T-helper 9 cell (primary cell): ENCODE measurements at regions not wholly inside any gene's neighbourhood (a gene's known extent, or its start where the extent isn't known, plus 50 kb on each side); places are given as distances from the start of the nearest gene placed in this dataset.

Source experiments
- DNase-seq: peaks from one replicate; pipeline ENCODE4 v3.0.0-alpha.2; 2020

DNA sequence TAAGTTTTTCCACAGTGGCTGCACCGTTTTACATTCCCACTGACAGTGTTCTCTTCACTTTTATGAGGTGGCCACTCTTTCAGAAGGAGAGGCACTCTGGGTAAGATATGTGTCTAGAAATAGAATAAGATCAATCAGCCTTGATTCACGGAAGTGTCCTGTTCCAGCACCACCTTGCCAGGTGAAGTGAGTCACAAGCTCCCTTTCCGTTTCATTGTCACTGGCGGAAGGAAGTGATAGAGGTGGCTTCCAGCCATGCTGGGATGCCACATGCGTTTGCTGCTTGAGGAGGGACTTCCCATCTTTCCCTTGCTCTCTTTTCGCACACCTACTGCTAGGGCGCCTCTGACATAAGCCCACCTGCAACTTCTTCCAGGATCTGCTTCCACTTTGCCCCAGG, 217.1 kb downstream of the PIK3R1 start:
- peak; percentile 34 for DNase-seq

DNA sequence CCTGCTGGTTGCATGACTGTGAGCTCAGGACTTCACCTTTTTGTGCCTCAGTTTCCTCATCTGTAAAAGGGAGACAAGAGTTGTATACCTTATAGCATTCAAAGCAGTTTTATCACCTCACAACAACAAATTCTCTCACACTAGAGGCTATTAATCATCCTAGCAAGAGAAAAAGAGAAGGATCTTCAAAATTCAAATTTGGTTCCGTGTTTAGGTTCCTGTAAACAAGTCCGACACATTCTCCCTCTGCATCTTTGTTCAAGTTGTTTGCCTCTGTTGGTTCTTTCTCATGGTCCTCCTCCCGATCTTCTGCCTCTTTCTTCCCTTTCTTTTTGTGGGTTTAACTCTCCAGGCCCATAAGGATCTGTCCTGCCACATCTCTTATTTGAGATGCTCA, 218.0 kb downstream of the PIK3R1 start:
- DNase-seq, result no peak

DNA sequence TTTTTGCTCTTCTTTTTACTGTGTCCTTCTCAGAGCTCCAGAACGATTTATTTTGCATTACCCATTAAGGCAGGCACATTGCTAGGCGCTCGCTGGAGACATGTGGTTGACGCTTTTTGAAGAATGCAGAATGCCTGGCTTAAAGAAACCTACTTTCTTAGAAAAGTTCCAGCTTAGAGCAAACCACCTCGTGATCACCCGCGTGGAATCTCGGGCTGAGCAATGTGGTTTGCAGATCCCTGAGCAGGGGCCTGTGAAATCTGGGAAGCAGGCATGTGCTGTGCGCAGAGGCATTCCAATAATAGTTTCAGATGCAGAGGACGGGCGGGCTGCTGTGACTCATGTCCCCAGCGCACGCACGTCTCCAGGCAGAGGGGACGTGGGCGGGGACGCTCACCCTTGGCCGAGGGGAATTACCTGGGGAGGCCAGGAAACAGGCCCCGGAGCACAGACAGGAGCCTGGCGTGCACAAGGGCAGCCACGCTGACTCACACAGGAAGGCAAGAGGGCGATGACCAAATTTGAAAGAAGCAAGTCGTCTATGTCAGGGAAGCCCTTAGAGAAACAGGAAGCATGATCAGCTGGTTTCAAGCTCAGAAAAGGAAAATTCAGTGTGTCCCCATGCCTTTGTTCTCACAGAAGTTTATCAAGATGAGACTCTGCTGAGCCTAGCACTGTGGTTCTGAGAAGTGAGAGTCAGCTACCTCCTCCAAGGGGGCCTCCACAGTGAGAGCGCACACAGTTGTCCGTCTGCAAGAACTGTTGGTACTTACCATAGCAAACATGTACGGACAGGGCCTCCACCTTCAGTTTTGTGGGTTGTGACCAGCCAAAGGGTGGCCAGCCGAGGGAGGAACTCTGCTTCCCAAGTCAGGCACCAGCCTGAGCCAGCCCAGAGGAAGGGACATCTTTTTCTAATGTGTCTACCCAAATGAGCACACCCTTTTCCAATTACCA, 218.6 kb downstream of the PIK3R1 start:
- peak; percentile 83 for DNase-seq

DNA sequence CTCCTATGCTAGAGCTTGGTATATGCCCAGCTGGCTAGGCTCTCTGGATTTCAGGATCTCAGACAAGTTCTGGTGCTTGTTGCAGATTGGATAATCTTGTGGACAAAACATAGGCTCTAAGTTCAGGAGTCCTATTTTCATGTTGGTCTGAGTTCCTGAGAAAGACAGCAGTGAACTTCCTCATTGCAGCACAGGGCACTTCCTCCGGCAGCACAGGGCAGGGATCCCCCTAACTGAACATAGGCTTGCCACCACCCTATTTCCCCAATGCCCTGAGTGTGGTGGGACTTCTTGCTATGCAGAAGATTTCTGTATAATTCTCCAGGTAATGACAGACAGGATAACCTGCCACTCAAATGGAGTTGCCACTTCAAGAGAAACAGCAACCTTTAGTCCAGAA, 220.1 kb downstream of the PIK3R1 start:
- no peak for DNase-seq

DNA sequence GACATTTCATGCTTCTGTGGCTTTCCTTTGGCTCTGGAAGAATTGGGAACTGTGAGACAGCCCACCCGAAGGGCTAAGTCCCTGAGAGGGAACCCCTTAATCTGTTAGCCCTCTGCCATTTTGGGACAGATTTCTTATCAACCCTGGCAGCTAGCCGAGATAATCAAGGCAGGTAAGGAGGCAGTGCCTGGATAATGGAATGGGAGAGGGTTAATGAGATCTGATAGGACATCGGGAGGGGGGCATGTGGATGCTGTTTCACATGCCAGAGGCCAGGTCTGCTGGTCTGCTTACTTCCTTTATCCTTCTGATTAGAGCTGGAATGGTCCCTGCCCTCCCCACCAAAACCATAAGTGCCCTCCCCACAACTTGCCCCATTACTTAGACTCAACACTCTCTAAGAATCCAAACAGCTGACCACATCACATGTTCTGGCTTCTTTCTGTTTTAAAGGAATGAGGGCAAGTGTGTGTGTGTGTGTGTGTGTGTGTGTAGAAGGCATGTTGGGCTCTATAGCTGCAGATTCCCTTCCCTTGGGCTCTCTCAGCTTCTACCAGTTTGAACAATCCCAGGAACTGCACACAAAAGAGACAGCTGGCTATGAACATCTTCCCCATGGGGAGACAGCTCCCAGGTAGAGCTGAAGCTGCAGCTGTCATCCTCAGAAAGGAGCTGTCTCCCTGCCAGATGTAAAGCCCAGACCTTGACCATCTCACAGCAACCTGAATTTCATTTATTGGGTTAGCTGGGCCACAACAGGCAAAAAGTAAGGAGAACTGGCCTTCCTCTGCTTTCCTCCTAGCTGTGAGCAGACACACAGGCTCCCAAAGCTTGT, 221.3 kb downstream of the PIK3R1 start:
- no peak for DNase-seq

DNA sequence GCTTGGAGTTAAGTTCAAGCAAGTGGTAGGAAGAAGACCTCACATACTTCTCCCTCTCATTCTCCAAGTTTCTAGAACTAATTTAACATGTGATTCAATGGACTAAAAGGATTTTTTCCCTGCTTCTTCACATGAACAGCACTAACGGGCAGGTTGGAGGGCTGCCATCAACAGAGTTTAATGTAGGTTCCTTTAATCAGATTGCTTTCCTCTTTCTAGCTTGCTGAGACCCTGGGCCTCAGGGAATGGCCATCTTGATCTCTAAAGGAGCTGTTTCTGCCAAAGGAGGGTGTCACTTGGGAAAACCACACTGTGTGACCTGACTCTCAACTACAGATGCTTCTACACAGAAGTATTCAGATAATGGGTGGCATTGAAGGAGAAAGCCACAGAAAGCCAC, 223.3 kb downstream of the PIK3R1 start:
- DNase-seq, result no peak

DNA sequence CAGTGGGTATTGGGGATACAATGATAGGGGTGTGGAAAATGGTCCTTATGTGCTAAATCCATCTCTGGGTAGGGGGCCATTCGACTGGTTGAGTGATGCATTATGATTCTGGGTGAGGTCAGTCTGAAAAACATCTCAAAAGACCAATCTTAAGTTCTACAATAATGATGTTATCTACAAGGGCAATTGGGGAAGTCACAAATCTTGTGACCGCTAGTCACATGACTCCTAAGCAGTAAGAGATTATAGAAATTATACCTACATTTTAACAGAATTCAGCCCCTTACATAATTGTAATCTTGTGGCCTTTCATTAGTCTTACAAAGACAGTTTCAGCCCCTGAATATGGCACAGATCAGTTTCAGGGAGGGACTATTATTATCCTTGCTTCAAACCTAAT, 224.7 kb downstream of the PIK3R1 start:
- no peak for DNase-seq

DNA sequence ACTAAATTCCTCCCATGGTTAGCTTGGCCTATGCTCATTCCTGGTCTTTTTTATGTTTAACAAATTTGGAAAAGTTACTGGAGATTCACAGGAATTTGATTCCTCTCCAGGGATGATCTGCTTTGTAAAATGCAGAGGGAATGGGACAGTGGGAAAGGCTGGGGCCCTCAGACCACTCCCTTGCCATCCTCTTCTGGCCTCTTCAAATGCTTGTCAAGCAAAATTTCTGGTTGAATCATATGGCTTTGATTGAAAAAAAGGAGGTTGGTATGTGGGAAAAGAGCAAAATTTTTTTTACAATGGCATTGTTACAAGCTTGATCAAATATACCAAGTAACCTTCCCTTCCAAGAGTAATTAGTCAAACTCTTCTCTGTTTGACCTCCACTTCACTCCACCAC, 225.1 kb downstream of the PIK3R1 start:
- no peak for DNase-seq

DNA sequence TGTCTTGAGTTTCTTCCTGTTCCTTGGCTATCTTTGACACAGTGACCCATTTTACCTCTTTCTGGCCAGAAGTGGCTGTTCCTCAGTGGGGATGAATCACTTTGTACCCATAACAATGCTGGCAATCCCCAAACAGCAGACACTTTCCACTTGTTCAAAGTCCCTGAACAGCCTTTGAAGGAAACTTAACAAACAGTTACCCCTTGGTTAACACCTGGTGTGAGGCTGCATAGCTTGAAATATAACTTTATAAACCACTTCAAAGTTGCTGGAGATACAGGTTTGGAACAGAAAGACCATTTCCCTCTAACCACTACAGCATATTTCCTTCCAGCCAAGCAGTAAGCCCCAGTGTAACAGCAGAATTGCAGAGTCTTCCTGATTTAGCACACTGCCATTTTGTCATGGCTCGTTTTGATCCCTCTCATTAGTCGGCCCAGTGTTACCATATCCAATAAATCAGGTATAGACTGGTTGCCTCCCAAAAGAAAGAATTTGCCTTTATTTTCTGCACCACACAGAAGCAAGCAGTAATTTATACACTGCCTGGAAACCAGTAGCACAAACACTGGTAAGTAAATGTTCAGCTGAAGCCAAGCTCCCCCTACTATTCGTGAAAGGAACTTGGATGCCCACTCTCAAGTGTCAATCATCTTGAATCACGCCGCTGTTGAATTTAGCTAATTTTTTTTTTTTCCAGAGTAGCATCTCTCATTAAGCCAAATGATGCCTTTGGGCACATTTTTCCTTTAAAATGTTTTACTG, 225.9 kb downstream of the PIK3R1 start:
- no peak for DNase-seq

DNA sequence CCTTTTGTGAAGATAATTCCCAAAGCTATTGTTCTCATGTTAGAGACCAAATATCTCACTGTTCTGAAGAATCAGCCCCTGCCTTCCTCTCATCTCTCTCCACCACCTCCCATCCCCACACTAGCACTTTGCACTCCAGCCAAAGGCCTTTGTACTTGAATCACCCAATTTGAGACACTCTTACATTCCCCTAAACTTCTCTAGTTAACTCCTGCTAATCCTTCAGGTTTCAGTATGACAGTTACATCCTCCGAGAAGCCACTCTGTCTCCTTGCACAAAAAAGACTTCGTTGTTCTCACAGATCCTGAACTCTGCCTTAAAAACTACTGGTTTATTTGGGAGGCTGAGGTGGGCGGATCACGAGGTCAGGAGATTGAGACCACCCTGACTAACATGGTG, 227.5 kb downstream of the PIK3R1 start:
- no peak for DNase-seq

DNA sequence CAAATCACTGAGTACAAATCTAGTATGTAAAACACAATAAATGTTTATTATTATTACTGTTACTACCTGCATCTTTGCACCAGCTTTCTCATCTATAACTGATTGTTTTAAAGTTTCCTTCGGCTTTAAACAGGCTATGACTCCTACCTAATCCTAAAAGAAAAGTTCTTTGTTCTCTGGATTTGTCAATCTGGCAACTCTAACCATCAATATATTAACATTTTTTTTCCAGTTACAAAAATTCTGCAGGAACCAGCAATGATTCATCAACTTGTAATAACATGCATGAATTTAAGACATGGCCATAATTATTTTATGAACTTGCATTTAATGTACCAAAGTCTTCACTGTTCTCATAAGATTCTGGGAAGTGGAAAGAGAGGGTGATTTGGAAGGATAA, 228.5 kb downstream of the PIK3R1 start:
- DNase-seq, result no peak

DNA sequence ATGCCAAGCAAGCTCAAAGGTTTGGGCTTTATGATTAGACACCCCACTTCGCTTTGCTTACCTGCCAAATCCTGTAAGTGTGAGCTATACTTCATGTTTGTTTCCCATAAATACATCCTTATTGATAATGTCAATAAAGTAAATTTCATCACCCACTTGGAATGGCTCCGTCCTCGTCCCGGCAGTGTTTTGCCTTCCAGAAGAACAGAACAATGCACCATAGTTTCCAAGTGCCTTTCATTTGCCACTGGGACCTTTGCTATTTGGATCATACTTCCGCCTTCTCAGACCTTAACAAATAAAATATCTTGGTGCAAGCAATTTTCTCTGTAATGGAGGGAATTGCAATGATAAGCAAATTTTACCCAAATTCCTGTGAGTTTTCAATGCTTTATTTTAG, 229.3 kb downstream of the PIK3R1 start:
- DNase-seq, result no peak

DNA sequence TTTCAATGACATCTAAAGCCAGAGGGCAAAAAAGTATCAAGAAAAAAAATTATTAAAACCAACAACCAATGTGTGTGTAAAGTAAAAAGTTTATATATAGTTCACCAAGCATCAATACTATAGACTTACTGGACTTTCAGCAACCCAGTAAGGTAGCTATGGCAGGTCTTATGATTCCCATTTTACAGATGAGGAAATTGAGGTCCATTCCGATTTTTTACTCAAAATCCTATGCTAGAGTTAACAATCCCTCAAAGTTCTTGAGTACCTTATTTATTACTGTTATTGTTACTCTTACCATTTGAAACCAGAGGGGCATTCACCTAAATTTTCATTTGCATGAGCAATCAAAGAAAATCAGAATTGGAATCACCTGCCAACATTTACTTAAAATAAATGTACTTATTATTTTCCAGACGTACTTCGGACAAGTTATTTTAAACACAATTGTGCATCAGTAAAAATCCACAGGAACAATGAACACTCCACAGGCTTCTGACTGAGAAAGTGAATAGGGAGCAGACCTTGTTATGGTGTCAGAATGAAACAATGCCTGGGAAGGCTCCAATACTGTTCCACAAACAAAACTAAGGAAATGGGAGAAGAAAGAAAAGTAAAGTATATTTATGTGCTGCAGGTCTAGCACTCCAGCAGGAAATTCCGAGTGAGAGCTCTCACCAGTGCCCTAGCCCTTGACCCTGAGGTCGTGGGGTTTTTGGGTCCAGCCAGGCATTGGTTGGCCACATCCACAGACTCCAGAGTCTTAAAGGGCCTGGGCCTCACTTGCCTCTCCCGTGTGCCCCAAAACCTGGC, 229.9 kb downstream of the PIK3R1 start:
- DNase-seq, result no peak

DNA sequence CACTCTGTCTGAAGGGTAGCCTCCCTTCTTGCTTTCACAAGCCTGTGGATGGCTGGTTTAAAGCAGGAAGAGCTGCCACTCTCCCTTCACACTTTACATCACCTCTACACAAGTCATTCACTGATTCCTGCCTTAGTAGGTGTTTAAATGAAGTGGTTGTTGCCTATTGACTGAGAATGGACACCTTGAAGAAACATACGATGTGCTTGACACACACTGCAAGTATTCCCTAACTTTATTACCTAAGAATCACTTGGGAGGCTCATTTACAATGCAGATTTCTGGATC, 230.5 kb downstream of the PIK3R1 start:
- DNase-seq, result no peak

DNA sequence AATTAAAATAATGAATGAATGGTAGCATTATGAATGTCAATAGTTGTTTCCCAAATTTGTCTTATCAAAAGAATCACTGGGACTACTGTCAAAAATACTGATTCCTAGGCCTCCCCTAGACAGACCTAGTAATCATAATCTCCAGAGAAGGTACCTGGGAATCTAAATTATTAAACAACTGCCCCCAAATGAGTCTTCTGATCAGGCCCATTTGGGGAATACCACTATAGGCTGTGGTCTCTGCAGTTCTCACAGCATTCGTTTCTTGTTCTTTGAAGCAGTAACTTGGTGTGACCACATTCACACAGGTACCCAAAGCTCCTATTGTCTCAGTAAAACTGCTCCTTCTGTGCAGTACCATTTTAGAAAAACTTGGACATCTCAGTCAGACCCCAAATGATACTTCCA, 230.9 kb downstream of the PIK3R1 start:
- DNase-seq, result no peak

DNA sequence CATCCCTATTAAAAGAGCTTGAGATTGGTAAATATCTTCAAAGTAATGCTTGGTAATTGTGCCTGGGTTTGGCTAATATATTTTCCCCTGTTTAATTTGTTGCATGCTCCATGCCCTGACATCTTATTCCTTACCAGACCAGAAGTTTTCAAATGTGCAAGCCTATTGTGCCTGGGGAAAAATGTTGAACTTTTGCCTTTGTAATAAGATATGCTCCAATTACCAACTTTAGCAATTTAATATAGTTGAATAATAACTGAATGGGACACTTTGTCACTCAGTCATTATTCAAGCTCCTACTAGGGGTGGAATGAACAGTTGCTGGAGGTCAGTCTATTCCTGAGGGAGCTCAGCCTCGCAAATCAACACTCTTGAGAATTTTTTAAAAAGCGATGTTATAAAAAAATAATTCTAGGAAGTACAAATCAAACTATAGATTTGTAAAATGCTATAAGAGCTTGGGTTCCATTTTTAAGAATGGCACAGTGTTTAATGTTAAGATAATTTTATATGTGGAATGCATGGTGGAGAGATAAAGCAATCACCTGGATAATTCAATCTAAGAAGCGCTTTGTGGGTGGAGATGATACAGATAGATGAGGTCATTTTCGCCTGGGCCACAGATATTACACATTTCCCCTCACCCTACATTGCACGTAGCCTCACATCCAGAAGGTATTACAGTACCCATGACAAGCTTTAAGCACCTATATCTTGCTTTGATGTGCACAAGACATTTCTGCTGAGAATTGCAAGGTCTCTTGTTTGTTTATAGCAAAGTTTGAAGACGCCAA, 231.8 kb downstream of the PIK3R1 start:
- no peak for DNase-seq

DNA sequence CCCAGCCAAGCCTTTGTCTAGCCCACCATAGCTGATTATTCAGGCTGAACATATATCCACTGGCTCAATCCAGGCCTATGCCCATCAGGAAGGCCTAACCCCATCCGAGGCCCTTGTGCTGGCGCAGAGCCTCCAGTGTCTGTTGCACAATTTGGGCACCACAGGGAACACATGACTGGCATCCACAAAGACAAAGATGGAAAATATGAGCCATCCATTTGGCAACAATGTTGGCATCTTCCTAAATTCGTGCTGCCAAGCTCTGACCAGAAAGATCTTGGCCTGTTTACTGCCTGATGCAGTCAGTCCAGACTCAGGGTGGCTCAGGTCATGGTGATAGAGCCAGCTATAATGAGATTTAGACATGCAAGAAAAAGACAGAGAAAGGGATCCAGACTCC, 233.8 kb downstream of the PIK3R1 start:
- no peak for DNase-seq

DNA sequence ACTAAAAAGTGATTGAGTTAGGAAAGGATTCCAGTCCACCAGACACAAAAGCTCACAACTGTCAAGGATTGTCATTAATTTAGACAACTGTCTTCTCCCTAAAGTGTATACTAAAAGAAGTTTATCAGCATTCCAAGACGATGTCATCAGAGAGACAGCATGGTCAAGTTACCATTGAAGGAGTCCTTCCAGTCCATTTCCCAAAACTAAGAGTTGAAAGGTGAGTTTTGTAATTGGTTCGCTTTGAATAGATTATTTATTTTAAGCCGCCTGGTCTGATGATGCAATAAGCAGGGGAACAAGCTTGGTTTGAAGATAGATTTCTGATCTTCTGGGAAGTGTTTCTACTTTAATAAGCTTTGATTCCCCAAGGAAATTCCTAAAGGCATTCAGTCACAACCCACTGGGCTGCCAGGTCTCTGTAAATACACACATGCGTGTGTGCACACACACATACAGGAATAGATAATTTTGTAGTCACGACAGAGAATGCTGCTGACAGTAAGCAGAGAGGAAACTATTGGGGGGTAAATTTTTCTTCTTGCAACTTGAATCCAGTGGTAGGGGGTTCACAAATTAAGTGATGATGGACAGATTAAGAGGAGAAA, 234.8 kb downstream of the PIK3R1 start:
- no peak for DNase-seq

DNA sequence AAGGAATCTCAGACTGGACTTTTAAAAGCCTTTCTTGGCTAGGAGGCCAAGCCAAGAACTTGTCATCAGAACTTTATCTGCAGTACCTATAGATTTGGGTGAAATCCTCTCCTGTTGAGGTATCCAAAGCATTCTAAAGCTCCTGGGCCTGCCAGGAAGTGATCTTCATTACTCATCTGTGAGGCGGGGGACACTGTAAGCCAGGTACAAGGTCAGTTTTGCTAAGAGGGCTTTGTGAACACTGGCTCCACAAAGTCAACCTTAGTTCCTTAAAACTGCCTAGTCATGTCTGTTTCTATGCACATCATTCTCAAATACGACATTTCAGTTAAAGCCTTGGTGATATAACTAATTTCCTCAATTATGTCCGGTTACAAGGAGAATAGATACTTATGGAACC, 236.7 kb downstream of the PIK3R1 start:
- DNase-seq, result no peak

DNA sequence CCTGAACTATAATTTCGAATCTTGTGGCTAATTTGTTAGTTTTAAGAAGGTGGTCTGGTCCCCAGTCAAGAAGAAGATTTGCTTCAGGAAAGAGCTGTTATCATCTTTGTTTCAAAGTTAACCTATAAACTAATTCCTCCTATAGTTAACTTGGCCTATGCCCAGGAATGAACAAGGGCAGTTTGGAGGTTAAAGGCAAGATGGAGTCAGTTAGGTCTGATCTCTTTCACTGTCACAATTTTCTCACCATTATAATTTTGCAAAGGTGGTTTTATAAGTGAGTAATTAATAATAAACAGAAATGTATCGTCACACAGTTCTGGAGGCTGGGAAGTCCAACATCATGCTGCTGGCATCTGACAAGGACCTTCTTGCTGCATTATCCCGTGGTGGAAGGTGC, 238.6 kb downstream of the PIK3R1 start:
- no peak for DNase-seq

DNA sequence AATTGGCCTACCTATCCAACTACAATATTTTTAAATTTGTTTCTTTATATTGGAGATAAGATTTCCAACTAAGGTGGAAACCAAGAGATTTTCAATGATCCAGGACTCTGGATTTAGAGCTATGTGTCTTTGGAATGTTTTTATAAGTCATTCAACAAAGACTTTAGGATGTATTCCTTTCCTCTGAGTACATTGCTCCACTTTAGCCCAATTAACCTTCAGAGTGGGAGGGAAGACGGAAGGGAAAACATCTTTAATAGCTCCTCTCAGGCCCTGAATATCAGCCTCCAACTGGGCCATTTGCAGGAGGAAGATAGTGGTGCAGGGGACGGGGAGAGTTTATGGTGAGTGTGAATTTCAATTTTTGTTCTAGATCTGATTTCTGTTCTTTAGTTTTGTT, 239.2 kb downstream of the PIK3R1 start:
- no peak for DNase-seq
